PC-3 (cell line): ENCODE measurements at regions not wholly inside any gene's neighbourhood (a gene's known extent, or its start where the extent isn't known, plus 50 kb on each side); places are given as distances from the start of the nearest gene placed in this dataset.

Source experiments
- ATAC-seq: fragments of 200-7000 bp; cut with Tn5 transposase; 2 replicates; pipeline ENCODE4 v1.9.1; 2020; ENCODE audit warnings: mild to moderate bottlenecking, moderate library complexity
- BruUV-seq: library from RNA; stranded (reverse); fragments of 400-500 nt; replicated peaks from 2 replicates; lab custom pipeline; 2021; lab: Mats Ljungman, UMichigan
- CTCF ChIA-PET: fragments of 300-600 bp; sonication (Branson Sonifier 250); formaldehyde crosslinking; loops from one replicate; lab custom pipeline; 2022; ENCODE audit warnings: antibody characterized with exemption; lab: Charles Lee
- POLR2A ChIA-PET: fragments of 300-600 bp; sonication (Branson Sonifier 250); formaldehyde crosslinking; loops from one replicate; lab custom pipeline; 2022; ENCODE audit warnings: antibody characterized with exemption; ENCODE audit not compliant: unreplicated experiment; lab: Charles Lee
- DNase-seq: peaks from one replicate; pipeline ENCODE4 v3.0.0-alpha.2; 2015
- H2AFZ ChIP-seq: fragments of 300-600 bp; sonication (generic); 2 replicates; pipeline ENCODE4 v1.6.0; 2016; ENCODE audit warnings: antibody characterized with exemption, low read length
- H3F3A ChIP-seq: fragments of 300-600 bp; sonication (generic); one replicate; pipeline ENCODE4 v1.6.0; 2017; ENCODE audit warnings: antibody characterized with exemption, low read length, control low read depth, mild to moderate bottlenecking; ENCODE audit not compliant: unreplicated experiment
- H3K27ac ChIP-seq: fragments of 300-600 bp; sonication (generic); 2 replicates; pipeline ENCODE4 v1.5.1; 2016; ENCODE audit warnings: mild to moderate bottlenecking, low read length
- H3K27me3 ChIP-seq: fragments of 300-600 bp; sonication (generic); 2 replicates; pipeline ENCODE4 v1.6.1; 2016; ENCODE audit warnings: low read length, mixed read lengths
- H3K36me3 ChIP-seq: fragments of 300-600 bp; sonication (generic); 2 replicates; pipeline ENCODE4 v1.6.1; 2016; ENCODE audit warnings: low read depth, mixed run types, low read length, mixed read lengths
- H3K4me1 ChIP-seq: fragments of 300-600 bp; sonication (generic); 2 replicates; pipeline ENCODE4 v1.5.1; 2016; ENCODE audit warnings: low read length; ENCODE audit not compliant: insufficient read depth
- H3K4me2 ChIP-seq: fragments of 300-600 bp; sonication (generic); 2 replicates; pipeline ENCODE4 v1.6.0; 2016; ENCODE audit warnings: low read length
- H3K4me3 ChIP-seq: fragments of 300-600 bp; sonication (generic); 2 replicates; pipeline ENCODE4 v1.5.1; 2016; ENCODE audit warnings: mild to moderate bottlenecking, low read length, mixed read lengths
- H3K79me2 ChIP-seq: fragments of 300-600 bp; sonication (generic); 2 replicates; pipeline ENCODE4 v1.6.1; 2017; ENCODE audit warnings: low read length, mixed read lengths
- H3K9ac ChIP-seq: fragments of 300-600 bp; sonication (generic); 2 replicates; pipeline ENCODE4 v1.6.0; 2016; ENCODE audit warnings: mild to moderate bottlenecking, low read length
- H3K9me2 ChIP-seq: fragments of 300-600 bp; sonication (generic); replicated peaks from 2 replicates; pipeline ENCODE4 v1.6.1; 2016; ENCODE audit warnings: mixed run types, low read length, mixed read lengths
- H3K9me3 ChIP-seq: fragments of 300-600 bp; sonication (generic); 2 replicates; pipeline ENCODE4 v1.6.1; 2016; ENCODE audit warnings: low read length, mixed read lengths
- H4K20me1 ChIP-seq: fragments of 300-600 bp; sonication (generic); 2 replicates; pipeline ENCODE4 v1.6.1; 2016; ENCODE audit warnings: low read length, mixed read lengths
- EZH2 ChIP-seq: fragments of 300-600 bp; sonication (generic); IDR thresholded peaks from one replicate; pipeline ENCODE4 v1.6.1; 2017; ENCODE audit warnings: antibody characterized with exemption, mild to moderate bottlenecking, low read length; ENCODE audit not compliant: unreplicated experiment
- EZH2phosphoT487 ChIP-seq: fragments of 300-600 bp; sonication (generic); IDR thresholded peaks from 2 replicates; pipeline ENCODE4 v1.6.1; 2018; ENCODE audit warnings: mild to moderate bottlenecking, antibody characterized with exemption, low read length, borderline replicate concordance
- intact Hi-C: fragments of 100-400 bp; cut with micrococcal nuclease; formaldehyde crosslinking; loops from 2 replicates; pipeline ENCODE4 v1.9.0; 2023
- TF ChIP-seq, protein P1 (sequence below): fragments of 300-600 bp; sonication (generic); conservative IDR thresholded peaks from 2 replicates; pipeline ENCODE4 v1.5.1; 2017; ENCODE audit warnings: antibody characterized with exemption, low read depth, mild to moderate bottlenecking, low read length

DNA sequence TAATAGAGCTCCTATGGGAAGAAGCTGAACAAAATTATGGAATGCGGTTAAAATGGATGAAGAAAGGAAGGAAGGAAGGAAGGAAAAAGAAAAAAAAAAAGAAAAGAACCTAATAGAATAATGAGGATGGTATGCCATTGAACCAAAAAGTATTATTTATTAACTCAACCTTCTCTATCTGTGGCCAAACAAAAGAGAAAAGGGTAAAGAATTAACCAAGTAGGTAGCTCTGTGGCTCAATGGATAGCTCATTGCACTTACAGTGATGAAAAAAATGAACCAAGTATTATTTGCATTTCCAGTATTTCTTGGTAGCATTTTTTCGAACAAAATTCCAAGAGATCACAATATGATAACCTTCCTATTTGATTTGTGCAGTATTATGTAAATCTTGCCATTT lies 56.9 kb upstream of the SLC39A8 start:
- POLR2A ChIA-PET, result no interaction called here
- H3K27me3 ChIP-seq, result no peaks in the 10 kb centered on the region
- ATAC-seq (no peak), DNase-seq (no peak)
- H4K20me1 ChIP-seq, result no peaks in the 10 kb centered on the region
- intact Hi-C loops, result no loop called here
- H3K4me2 ChIP-seq, result no peak overlapping the region
- no peak overlapping the region for H3K27ac ChIP-seq
- no peak overlapping the region for H2AFZ ChIP-seq
- no peaks in the 10 kb centered on the region for H3K9me2 ChIP-seq
- no peaks in the 10 kb centered on the region for H3K79me2 ChIP-seq
- H3K9me3 ChIP-seq, result no peaks in the 10 kb centered on the region
- H3K9ac ChIP-seq, result no peak overlapping the region
- no peaks in the 10 kb centered on the region for H3F3A ChIP-seq
- BruUV-seq, result no TSS peak
- TF ChIP-seq, protein P1, sequence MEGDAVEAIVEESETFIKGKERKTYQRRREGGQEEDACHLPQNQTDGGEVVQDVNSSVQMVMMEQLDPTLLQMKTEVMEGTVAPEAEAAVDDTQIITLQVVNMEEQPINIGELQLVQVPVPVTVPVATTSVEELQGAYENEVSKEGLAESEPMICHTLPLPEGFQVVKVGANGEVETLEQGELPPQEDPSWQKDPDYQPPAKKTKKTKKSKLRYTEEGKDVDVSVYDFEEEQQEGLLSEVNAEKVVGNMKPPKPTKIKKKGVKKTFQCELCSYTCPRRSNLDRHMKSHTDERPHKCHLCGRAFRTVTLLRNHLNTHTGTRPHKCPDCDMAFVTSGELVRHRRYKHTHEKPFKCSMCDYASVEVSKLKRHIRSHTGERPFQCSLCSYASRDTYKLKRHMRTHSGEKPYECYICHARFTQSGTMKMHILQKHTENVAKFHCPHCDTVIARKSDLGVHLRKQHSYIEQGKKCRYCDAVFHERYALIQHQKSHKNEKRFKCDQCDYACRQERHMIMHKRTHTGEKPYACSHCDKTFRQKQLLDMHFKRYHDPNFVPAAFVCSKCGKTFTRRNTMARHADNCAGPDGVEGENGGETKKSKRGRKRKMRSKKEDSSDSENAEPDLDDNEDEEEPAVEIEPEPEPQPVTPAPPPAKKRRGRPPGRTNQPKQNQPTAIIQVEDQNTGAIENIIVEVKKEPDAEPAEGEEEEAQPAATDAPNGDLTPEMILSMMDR, result no peak
- TF ChIP-seq EZH2phosphoT487 (no peak), EZH2 (no peak)
- no peaks in the 10 kb centered on the region for H3K36me3 ChIP-seq
- H3K4me3 ChIP-seq, result no peak overlapping the region
- CTCF ChIA-PET, result interaction anchor here (0.5 to 0.7 kb wide), 2 partner anchors 12 to 698 kb away, joined by 4 to 6 read pairs; no protein-coding TSS in a partner anchor
- no peaks in the 10 kb centered on the region for H3K4me1 ChIP-seq

DNA sequence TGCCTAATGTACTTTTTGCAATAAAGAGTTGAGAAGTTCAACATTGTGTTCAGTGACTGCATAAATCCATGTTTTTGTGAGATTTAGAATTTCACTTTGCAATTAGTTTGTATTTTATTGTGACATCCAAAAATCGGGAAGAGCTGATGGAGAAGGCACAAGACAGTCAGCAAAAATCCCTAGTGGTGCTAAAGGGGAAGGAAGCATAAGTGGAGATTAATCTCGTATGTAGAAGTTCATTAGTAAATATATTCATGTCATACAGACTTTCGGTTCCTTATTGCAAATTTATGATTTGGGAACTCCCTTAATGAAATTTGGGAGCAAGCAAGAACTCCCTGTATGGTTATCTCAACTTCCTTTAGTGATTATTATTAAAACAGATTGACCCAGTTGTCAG lies 57.8 kb upstream of the SLC39A8 start:
- POLR2A ChIA-PET, result no interaction called here
- no peaks in the 10 kb centered on the region for H3K4me1 ChIP-seq

DNA sequence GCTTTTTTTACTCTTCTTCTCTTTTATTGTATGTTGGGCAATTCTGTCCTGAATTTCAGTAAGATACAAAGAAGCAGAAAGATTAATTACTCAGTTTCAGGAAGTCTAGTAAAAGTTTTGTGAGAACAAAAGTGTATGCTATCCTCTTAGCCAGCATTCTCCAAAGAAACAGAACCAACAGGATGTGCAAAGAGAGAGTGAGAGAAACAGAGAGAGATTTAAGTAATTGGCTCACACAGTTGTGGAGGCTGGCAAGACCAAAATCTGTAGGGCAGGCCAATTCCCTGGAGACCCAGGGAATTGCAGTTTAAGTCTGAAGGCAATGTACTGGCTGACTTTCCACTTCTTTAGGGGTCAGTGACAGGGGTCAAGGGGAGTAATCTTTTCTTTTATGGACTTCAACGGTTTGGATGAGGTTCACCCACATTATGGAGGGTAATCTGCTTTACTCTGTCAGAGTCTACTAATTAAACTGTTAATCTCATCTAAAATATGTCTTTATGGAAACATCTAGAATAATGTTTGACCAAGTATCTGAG lies 59.2 kb upstream of the SLC39A8 start:
- CTCF ChIA-PET, result no interaction called here
- Histone ChIP-seq H4K20me1 (no peaks in the 10 kb centered on the region), H3K4me1 (no peaks in the 10 kb centered on the region), H3K36me3 (no peaks in the 10 kb centered on the region), H3K27me3 (no peaks in the 10 kb centered on the region), H3K79me2 (no peaks in the 10 kb centered on the region), H3K9me3 (no peaks in the 10 kb centered on the region), H2AFZ (no peak overlapping the region), H3K9me2 (no peaks in the 10 kb centered on the region), H3F3A (no peaks in the 10 kb centered on the region), H3K27ac (no peak overlapping the region), H3K4me3 (no peak overlapping the region), H3K9ac (no peak overlapping the region), H3K4me2 (no peak overlapping the region)
- DNase-seq (no peak), ATAC-seq (no peak)
- TF ChIP-seq EZH2phosphoT487 (no peak), EZH2 (no peak)
- TF ChIP-seq, protein P1, result no peak
- intact Hi-C loops, result no loop called here
- POLR2A ChIA-PET, result no interaction called here
- BruUV-seq, result no TSS peak

More for the DNA sequence above, 57.8 kb upstream of the SLC39A8 start:
- H3K9me3 ChIP-seq, result no peaks in the 10 kb centered on the region
- H3K79me2 ChIP-seq, result no peaks in the 10 kb centered on the region
- no peaks in the 10 kb centered on the region for H3K36me3 ChIP-seq
- no peak for TF ChIP-seq EZH2phosphoT487
- TF ChIP-seq EZH2, result no peak
- TF ChIP-seq, protein P1, result no peak
- H3K27ac ChIP-seq, result no peak overlapping the region
- no peak overlapping the region for H3K4me3 ChIP-seq
- H3K4me2 ChIP-seq, result no peak overlapping the region
- H3K9ac ChIP-seq, result no peak overlapping the region
- DNase-seq, result no peak
- H4K20me1 ChIP-seq, result no peaks in the 10 kb centered on the region
- no peak overlapping the region for H2AFZ ChIP-seq
- no TSS peak for BruUV-seq
- CTCF ChIA-PET, result no interaction called here
- H3K9me2 ChIP-seq, result no peaks in the 10 kb centered on the region
- no peaks in the 10 kb centered on the region for H3F3A ChIP-seq
- H3K27me3 ChIP-seq, result no peaks in the 10 kb centered on the region
- no peak for ATAC-seq
- intact Hi-C loops, result no loop called here
